ENCODE measurements at regions not wholly inside any gene's neighbourhood (a gene's known extent, or its start where the extent isn't known, plus 50 kb on each side); places are given as distances from the start of the nearest gene placed in this dataset.
"Not testable (repeated sequence)": the region's sequence is repeated elsewhere in the genome, so short reads cannot be mapped to it uniquely, and the experiment has no call there.

GRCh38 chr10:23864631-23865147 is 344.2 kb upstream of the KIAA1217 start:
- H3K4me3 ChIP-seq (ENCODE audit: severe bottlenecking) = no peak overlapping the region
- TF ChIP-seq, protein P1, sequence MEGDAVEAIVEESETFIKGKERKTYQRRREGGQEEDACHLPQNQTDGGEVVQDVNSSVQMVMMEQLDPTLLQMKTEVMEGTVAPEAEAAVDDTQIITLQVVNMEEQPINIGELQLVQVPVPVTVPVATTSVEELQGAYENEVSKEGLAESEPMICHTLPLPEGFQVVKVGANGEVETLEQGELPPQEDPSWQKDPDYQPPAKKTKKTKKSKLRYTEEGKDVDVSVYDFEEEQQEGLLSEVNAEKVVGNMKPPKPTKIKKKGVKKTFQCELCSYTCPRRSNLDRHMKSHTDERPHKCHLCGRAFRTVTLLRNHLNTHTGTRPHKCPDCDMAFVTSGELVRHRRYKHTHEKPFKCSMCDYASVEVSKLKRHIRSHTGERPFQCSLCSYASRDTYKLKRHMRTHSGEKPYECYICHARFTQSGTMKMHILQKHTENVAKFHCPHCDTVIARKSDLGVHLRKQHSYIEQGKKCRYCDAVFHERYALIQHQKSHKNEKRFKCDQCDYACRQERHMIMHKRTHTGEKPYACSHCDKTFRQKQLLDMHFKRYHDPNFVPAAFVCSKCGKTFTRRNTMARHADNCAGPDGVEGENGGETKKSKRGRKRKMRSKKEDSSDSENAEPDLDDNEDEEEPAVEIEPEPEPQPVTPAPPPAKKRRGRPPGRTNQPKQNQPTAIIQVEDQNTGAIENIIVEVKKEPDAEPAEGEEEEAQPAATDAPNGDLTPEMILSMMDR (IDR thresholded peaks at IDR 0.05; ENCODE audit: poor library complexity, severe bottlenecking) = no peak
- no peaks in the 10 kb centered on the region for H3K4me1 ChIP-seq (ENCODE audit: insufficient read depth, poor library complexity, severe bottlenecking)
- no peak for ATAC-seq (ENCODE audit: low read depth)
- no peaks in the 10 kb centered on the region for H3K36me3 ChIP-seq (ENCODE audit: low read depth)
- no peak overlapping the region for H3K27ac ChIP-seq (ENCODE audit: poor library complexity, severe bottlenecking)
- H3K27me3 ChIP-seq (ENCODE audit: insufficient read depth, poor library complexity, severe bottlenecking) = peaks cover 3% of the 10 kb centered on the region
- no peak for DNase-seq (ENCODE audit: low spot score)
- H3K9me3 ChIP-seq (ENCODE audit: severe bottlenecking) = no peaks in the 10 kb centered on the region

GRCh38 chr10:23866985-23867384 is 342.0 kb upstream of the KIAA1217 start:
- not testable (repeated sequence) for H3K9me3 ChIP-seq (ENCODE audit: severe bottlenecking); H3K4me1 ChIP-seq (ENCODE audit: insufficient read depth, poor library complexity, severe bottlenecking); H3K27ac ChIP-seq (ENCODE audit: poor library complexity, severe bottlenecking); ATAC-seq (ENCODE audit: low read depth); H3K4me3 ChIP-seq (ENCODE audit: severe bottlenecking); DNase-seq (ENCODE audit: low spot score); H3K36me3 ChIP-seq (ENCODE audit: low read depth); H3K27me3 ChIP-seq (ENCODE audit: insufficient read depth, poor library complexity, severe bottlenecking)

DNA sequence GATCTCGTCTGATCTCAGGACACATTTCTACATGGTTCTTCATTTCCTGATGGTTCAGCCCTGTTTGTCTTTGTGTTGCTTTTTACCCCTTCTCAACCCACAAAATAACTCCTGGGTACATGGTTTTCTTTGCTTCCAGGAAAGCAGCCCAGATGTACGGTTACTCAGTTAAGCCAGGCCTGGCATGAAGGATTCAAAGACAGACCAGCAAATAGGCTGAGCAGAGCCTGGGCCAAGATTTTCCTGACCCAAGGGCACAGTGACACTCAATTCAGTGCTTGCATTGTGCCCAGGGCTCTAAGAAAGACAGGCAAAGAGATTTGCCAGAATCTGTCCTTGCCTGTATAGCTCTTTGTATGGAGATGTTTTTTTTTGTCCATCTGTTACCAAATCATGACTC is 340.8 kb upstream of the KIAA1217 start:
- no peaks in the 10 kb centered on the region for H3K4me1 ChIP-seq (ENCODE audit: insufficient read depth, poor library complexity, severe bottlenecking)
- peaks cover 7% of the 10 kb centered on the region for H3K27me3 ChIP-seq (ENCODE audit: insufficient read depth, poor library complexity, severe bottlenecking)
- TF ChIP-seq, protein P1 (IDR thresholded peaks at IDR 0.05; ENCODE audit: poor library complexity, severe bottlenecking) = no peak
- DNase-seq (ENCODE audit: low spot score) (no peak), ATAC-seq (ENCODE audit: low read depth) (no peak)
- no peaks in the 10 kb centered on the region for H3K36me3 ChIP-seq (ENCODE audit: low read depth)
- H3K4me3 ChIP-seq (ENCODE audit: severe bottlenecking) = no peak overlapping the region
- H3K9me3 ChIP-seq (ENCODE audit: severe bottlenecking) = no peaks in the 10 kb centered on the region
- no peak overlapping the region for H3K27ac ChIP-seq (ENCODE audit: poor library complexity, severe bottlenecking)

DNA sequence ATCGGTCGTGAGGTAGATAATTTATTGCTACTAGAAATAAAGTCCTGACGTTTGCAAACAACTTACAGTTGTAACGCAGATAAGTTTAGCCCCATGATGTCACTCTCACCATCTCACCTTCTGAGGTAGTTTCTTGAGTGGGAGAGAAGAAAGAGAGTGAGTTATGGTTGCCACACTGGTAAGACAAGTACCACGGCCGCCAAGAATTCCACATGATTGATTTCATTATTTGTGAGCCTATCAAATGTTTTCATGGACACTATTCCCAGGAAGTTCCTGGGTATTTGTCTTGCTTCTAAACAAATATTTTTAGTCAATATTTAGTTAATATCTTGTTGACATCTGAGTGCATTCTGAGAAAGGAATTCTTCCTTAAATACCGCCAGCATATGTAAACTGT is 339.4 kb upstream of the KIAA1217 start:
- DNase-seq (ENCODE audit: low spot score) (no peak), ATAC-seq (ENCODE audit: low read depth) (no peak)
- H3K36me3 ChIP-seq (ENCODE audit: low read depth) = no peaks in the 10 kb centered on the region
- no peaks in the 10 kb centered on the region for H3K4me1 ChIP-seq (ENCODE audit: insufficient read depth, poor library complexity, severe bottlenecking)
- H3K9me3 ChIP-seq (ENCODE audit: severe bottlenecking) = no peaks in the 10 kb centered on the region
- H3K4me3 ChIP-seq (ENCODE audit: severe bottlenecking) = no peak overlapping the region
- TF ChIP-seq, protein P1 (IDR thresholded peaks at IDR 0.05; ENCODE audit: poor library complexity, severe bottlenecking) = no peak
- no peak overlapping the region for H3K27ac ChIP-seq (ENCODE audit: poor library complexity, severe bottlenecking)
- H3K27me3 ChIP-seq (ENCODE audit: insufficient read depth, poor library complexity, severe bottlenecking) = peaks cover 7% of the 10 kb centered on the region

GRCh38 chr10:23869996-23870395 is 338.9 kb upstream of the KIAA1217 start:
- H3K4me1 ChIP-seq (ENCODE audit: insufficient read depth, poor library complexity, severe bottlenecking) = no peaks in the 10 kb centered on the region
- TF ChIP-seq, protein P1 (IDR thresholded peaks at IDR 0.05; ENCODE audit: poor library complexity, severe bottlenecking) = no peak
- no peak for ATAC-seq (ENCODE audit: low read depth)
- no peaks in the 10 kb centered on the region for H3K36me3 ChIP-seq (ENCODE audit: low read depth)
- H3K4me3 ChIP-seq (ENCODE audit: severe bottlenecking) = no peak overlapping the region
- no peaks in the 10 kb centered on the region for H3K9me3 ChIP-seq (ENCODE audit: severe bottlenecking)
- H3K27ac ChIP-seq (ENCODE audit: poor library complexity, severe bottlenecking) = no peak overlapping the region
- H3K27me3 ChIP-seq (ENCODE audit: insufficient read depth, poor library complexity, severe bottlenecking) = peaks cover 7% of the 10 kb centered on the region
- no peak for DNase-seq (ENCODE audit: low spot score)

Data from RWPE2 (cell line).